Activated CD4-positive, alpha-beta T cell treated with anti-CD3 and anti-CD28 coated beads, Interleukin-2, amount 50 U/mL, for 4 hours (primary cell): ENCODE measurements at regions not wholly inside any gene's neighbourhood (a gene's known extent, or its start where the extent isn't known, plus 50 kb on each side); places are given as distances from the start of the nearest gene placed in this dataset.

Experiments
- DNase-seq, 2 experiments: peaks; one replicate each; pipeline ENCODE4 v3.0.0-alpha.2; 2020

DNA sequence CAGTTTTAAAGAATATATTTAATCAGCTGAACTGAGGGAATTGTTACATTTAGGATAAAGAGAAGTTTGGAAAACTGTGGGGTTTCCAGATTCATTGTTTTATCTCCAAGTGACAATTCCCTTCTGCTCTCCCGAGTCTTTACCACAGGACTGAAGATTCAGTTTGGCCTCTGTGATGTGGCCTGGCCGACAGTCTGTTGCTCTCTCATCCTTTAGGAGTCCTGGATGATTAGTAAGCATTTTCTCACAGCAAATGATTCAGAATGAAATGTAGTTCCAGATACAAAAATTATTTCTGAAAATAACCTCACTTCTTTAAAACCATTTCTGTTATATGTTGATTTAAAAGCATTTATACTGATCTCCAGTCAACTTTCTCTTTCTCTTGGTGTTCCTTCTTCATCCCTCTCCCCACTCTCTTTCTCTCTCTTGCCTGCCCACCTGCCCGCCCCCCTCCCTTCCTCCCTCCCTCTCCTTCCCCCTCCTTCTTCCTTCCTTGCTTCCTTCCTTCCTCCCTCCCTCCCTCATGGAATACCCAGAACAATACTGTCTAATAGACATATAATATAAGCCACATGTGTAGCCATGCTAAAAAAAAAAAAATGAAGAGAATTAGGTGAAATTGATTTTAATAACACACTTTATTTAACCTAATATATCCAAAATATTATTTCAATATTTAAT is 254.9 kb downstream of the PRL start:
- no peak for DNase-seq

DNA sequence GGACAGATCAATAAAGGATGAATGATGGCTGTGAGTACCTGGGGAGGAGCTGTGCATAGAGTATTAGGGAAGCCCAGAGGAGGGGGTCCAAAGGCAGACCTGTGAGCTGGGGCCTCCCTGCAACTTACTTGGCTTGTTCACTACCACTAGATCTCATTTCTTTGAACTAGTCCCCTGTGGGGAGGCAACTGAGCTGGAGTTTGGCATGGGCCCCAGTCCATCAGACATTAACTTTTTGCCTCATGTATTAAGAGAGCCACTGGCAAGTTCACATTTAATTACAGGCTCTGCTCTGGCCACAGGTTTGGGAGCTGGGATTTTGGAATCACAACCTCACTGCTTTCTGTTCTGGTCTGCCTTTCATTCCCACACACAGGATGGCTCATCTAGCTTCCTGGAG is 254.1 kb downstream of the PRL start:
- DNase-seq = no peak

DNA sequence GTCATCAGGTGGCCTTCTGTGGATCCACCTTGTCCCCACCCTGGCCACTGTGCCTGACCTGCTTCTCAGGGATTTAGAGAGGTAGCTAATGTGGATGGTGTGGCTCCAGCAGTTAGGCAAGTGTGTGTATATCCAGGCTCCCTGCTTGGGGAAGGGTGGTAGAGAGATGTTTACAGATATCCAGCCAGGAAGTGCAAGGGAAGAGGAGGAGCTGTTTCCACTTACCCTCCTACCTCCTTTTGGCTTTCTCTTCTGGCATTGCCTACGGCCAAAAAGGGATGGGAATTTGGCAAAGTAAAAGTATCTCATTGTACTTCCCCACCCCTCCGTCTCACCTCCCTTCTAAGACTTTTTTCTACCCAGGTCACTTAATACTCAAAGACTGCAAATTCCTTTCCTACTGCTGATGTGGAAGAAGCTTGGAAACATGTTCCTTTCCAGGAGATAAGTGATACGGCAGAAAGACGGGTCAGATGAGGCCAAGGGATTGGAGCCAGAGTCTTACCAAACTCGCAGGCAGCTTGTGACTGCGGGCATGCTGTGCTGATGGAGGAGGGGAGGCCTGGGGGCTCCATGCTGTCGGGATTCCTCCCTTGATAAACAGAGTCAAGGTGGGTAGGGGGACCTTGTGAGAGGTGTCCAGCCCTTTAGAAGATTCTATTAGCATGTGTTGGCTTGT is 253.4 kb downstream of the PRL start:
- no peak for DNase-seq

DNA sequence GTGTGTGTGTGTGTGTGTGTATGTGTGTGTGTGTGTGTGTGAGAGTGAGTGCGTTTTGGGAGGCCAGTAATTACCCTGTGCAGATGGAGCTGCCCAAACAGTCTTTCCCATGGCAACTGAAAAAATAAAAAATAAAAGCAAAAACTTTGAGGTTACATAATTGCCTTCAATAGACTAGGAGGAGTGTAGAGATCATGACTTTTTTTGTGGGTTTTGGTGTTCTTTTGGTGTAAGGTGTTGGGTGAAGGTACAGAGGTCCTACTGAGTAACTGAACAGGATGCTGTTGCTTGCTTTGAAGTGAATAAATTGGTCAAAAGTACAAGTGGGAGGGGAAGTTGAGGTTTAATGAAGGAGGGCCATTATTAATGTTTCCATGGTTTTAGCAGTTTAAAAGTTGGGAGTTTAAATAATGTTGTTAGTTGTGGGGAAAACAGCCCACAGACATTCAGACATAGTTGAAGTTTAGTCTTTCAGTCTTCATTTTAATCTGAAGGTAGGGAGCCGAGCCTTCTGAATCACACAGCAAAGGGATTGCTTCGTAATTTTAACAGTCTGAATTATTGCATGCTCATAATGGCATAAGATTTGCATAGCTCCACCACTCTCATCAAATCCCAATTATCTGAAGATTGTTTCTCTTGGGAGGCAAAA is 251.4 kb downstream of the PRL start:
- DNase-seq = no peak

DNA sequence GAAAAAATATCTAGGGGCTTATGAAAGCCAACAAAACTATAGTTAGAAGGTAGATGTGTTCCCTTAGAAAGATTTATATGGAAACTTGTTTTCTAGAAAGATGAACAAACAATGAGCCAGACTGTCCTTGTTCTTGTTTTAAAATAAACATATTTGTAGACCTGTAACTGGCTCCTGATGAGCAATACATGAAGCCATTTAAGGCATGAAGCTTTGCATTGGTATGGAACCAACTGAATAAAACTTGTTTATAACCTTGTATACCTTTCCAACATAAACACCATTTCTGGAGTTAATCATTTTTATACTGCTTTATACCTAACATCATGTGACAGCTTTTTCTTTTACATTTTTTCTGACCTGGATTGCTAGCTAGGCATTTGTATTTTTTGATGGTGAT is 247.8 kb downstream of the PRL start:
- no peak for DNase-seq

DNA sequence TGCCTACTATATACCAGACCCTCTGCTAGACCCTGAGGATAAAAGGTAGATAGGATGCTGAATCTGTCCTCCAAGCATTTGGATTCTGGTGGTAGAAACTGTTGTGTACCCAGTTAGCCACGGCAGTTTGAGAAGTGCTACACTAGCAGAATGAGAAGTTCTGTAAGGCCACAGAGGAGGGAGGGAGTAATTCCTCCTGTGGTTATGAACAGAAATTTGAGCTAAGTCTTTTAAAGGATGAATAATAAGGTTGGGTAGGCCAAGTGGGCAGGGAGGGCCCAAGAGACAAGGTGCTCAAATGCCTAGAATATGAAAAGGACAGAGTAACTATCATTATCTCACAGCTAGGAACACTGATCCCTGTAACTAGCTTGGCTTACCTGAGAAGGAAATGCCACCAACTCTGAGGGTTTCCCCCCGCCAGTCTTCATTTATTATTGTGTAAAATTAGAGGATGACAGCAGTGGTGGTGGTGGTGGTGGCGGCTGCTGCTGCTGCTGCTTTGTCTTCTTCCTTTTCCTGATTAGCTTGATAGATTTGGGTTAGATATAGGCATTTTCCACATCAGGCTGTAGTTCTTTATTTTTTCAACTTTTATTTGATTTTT is 243.3 kb downstream of the PRL start:
- no peak for DNase-seq

DNA sequence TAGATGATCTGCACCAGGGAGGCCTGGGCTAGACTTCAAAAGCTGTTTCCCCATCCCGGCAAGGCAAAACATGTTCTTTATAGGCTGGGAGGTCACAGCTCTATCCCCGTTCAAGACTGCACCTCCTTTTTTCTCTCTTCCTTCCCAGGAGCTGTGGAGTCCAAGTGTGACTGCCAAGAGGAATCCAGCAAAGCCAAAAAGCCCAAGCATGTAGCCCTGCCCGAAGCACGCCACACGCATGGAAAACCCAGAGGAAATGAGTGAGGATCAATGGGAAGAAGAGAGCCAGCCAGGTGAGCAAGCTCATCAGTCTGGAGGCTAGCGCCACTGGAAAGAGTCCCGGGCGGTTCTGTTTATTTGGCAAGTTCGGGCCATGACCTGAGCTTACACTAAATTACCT is 240.4 kb downstream of the PRL start:
- DNase-seq = no peak

DNA sequence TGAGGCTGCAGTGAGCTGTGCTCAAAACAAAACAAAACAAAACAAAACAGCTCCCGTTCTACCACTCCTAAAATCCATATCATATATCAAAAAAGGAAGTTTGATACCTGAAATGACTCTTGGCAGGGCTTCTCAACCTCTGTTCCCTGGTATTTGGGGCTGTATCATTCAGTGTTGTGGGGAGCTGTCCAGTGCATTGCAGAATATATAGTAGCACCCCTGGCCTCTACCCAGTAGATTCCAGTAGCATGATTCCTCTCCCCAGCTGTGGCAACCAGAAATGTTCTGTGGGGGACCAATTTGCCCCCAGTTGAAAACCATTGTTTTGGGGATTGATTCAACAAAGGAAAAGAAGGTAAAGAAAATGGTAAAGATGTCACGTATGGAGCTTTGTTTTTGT is 238.9 kb downstream of the PRL start:
- no peak for DNase-seq

DNA sequence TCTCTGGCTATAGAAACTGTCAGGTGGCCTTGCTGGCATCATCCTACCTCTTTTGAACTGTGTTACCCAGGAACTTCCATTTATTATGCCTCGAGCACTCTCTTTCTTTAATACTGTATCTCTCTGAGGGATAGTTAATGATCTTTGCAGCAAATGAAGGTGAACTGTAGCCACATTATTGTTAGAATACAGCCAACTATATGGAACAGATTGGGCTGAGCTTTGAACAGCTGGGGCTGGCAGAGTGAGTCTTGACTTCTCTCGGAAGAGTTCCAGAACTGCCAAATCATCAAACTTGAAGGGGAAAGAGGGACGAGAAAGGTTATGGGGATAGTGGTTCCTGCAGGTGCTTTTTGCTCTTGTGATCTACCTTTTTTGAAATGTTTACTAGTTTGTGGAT is 237.7 kb downstream of the PRL start:
- DNase-seq = no peak

DNA sequence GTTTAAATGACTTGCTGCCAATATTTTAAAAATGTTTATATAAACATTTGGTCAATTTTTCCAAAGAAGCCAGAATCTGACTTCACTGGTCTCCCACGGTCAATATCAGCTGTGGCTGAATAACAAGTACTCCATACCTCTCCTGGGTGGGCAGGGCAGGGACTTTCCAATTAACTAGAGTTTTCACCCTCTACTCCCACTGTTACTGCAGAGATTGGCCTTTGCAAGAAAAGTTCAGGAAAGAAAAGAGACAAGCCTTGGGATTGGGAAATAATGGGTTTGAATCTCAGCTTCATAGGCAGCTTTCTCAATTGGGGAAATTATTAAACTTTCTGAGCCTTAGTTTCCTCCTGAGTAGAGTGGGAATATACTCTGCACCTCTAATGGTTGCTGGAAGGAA is 236.9 kb downstream of the PRL start:
- no peak for DNase-seq

DNA sequence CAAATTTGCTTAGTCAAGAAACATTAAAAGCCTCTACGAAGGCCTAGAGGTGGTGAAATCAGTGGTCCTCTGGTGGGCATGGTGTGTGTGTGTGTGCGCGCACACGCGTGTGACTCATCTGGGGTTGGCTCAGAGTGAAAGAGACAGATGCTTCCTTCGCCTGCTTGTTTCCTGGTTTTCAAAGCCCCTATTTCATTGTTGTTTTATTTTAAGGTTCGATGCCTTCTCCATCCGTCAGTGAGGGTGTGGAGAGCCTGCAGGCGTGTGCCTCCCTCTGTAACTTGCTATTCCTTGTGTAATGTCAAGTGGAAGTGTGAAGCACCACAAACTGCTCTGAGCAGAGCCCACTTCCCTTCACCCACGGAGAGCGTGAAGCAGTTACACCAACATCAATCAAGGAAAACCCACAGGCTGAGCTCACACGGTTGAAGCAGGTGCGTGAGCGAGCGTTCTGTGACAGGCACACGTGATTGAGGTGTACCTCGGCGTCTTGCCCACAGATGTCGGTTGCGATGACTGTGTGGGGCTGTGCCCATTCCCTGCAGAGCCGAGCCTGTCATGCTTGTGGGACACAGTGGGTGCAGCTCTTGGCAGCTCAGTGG is 233.9 kb downstream of the PRL start:
- DNase-seq = no peak

DNA sequence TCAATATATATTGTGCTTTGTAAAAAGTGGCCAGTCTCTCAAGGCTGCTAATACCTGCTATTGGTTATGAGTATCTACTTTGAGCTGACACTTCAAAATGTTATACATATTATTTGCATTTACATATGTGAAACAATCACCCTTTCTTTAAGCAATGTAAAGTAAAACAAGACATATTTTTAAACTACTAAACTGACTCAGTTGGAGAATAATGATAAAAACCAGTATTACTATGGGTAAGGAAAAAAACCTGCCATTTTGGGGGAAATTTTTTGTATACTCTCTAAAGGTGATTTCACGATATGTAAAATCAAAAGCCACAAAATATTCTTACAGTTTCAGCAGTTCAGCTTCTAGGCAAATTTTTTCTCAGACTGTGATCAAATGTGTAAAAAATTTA is 232.3 kb downstream of the PRL start:
- no peak for DNase-seq

DNA sequence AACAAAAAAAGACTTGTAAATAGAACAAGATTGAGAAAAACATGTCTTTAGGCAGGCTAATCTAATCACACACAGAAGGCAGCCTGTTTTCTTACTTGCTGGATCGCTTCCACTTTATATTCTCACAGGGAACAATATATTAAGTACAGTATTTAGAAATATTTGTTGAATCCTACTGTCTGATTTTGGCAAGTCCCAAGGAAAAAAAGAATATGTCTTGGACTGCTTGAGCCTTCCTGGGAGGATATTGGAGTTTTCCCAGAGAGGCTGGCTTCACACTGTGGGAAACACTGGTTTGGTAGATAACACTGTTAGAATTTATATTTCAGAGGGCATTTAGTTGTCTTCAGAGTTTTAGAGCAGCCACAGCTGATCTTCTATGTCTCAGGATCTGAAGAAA is 229.7 kb downstream of the PRL start:
- DNase-seq = no peak

DNA sequence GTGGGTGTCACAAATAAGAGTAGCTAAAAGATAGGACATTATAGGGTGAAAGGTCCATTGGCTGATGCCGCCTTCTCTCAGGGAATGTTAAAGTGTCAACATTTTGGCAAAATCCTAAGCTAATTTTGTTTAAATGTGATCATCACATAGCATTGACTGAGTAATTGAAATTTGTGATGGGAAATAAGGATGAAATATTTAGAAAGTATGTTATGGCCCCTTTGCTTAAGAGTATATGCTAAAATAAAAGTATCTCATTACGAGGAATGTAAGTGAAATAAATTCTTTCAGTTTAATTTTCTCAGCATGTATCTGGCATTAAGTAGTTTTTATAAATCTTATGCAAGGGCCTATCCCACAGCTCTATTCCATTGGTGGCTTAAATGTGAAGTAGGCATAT is 229.2 kb downstream of the PRL start:
- DNase-seq = no peak

DNA sequence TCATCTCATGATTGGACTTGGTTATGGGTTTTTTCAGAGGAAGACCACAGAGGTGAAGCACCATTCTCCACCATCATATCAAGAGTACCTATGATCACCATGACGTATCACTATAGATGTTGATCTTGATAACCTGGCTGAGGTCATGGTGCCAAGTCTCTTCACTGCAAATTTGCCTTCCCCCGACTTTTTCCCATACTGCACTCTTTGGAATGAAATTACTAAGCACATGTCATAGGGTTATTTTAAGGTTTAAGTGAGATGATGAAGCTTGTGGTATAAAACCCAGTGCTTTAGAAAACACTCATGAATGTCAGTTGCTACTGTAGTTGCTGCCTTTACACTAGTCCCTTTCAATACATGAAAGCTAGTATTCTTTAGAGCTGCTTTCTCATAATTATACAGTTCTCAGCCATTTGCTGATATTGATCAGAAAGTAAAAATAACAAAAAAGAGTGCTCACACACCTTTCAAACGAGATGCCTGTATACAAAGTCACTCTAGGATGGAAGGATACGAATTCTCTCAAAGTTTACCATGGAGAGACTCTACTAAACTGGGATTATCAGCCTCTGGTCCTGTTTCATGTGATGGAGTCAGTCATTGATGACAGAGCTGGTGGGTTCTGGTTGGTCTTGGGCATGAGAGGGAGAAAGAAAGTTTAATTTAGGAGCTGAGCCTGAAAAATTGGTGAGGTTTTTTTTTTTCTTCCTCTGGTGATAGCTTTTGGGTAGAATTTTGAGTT is 228.1 kb downstream of the PRL start:
- DNase-seq = no peak

DNA sequence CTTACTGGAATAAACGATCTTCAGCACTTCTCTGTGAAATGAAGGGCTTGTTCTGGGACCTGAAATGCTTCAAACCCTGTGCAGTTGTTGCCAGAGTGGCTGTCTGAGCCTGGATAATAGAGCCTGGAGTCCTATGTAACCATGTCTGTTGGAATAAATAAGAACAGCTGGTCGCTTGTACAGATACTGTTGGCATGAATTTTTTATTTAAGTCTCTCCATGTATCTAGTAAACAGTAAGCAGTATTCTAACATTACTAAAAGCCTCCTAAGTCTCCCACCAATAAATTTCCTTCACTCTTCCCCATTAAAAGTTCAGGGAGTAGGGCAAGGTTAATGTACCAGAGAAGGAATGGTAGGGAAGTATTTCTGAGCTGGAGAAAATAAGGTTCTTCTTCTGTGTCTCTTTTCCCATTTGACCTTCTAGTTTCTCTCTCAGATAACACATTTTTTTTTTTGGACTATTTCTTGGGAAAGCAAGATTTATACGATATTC is 227.5 kb downstream of the PRL start:
- DNase-seq = no peak

DNA sequence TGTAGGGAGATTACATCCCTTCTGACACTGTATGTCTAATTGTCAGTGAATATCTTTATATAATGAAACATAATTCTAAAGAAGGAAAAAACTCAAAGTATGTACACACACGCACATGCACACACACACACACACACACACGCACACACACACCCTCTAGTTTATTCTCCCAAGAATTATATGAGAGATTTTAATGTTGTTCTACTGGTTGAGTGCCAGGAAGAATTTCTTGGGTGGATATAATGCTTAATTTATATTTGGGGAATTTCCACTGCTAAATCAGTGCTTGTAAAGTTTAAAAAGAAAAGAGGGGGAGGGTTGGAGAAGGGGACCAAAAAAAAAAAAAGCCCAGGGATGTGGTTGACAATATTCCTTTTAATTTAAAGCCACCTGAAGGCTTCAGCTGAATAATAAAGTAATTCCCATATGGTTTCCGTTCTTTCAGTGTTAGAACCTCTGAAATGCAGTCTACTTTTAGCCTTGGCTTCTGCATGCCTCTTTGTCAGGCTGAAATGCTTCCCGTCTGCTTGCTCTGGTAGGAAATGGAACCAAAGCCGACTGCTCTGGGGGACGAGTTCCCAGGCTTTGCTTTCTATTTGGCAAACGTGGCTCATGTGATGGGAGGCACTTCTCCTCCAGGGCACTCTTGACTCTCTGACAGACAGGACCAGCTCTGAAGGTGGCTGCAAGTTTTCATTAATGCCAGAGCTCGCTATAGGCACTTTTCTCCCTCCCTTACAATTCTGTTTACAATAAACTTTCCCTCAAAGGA is 225.4 kb downstream of the PRL start:
- DNase-seq = no peak

DNA sequence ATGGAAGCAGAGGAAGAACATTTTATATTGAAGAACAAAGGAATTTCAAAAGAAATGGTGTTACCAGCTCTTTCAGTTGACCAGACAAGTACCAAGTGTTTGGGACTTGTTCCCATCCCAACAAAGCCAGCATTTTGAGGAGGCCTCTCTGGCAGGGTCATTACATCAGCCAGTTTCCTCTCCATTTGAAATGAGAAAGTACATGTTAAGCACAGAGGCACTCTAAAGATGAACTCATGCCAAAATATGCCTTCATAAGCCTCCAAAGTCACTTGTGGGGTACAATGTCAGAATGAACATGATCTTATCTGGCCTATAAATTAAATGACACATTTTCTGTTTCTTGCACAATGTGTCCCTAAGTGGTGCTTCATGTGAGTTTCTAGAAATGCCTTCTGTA is 223.9 kb downstream of the PRL start:
- DNase-seq = no peak

DNA sequence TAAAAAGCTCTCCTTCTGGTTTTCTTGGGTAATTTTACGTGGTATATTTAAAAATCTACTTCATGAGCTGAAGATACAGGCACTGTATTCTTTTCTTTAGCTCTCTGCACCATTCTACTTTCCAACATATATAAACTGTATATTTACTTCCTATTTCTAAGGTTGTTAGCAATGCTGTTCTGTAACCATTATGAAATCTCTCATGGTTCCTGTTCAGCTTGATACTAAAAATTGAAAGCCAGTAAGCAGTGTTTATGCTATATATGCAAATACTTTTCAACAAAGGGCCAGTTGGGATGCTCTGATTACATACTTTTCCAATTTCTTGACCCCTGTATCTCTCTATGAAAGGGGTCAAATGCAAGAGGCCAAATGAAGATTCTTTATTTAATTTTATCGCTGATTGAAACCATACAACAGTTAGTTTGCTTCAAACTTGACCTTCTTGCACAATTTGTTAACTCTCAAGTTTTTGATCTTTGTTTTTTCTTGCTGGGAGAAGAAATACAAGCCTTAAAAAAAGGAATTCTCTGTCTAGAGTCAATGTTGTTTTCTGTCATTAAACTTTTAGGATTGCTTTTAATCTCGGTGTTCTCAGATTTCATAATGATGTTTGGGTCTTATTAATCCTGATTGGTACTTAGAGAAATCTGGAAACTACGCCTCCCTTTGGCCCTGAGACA is 223.2 kb downstream of the PRL start:
- DNase-seq = no peak

DNA sequence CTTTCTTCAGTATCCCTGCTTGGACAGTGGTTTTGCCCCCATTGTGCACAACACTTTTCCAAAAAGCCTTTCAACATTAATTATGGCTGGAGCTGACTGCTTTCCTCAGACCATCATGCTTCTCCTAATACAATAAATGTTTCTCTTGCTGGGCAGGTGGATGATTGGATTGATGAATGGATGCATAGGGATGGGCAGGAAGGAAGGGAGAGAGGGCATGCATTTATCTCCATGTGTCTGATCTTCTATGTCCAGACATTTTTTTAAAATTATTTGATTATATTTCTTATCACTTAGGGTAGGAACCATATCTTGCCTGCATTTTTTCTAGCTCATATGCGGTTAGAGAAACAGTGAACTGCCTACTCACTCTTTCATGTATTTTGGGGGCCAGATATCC is 218.5 kb downstream of the PRL start:
- DNase-seq = no peak

DNA sequence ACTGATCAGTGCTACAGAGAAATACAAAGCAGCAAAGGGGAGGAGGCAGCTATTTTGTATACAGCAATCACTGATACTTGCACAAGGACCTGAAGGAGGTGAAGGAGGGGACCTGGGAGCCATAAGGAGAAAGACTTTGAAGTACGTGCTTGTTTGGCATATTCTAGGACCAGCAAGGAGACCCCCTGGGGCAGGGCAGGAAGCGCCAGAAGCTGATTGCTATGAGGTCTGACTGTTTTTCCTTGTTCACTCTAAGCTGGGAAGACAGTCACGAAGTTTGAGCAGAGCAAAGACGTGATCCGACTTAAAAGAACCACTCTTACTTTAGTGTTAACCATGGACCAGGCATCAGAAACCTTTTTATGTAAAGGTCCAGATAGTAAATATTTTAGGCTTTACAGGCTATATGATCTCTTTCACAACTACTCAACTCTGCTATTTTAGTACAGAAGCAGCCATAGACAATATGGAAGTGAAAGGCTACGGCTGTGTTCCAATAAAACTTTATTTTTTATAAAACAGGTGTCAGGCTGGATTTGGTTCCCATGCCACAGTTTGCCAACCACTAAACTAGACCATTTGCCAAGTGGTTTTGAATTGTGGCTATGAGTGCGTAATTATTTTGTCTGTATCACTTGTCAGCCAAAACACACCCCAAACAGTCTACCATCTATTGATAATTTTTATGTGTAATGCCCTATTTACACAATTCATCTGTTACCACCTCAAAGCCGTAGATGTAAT is 217.9 kb downstream of the PRL start:
- no peak for DNase-seq
